ENCODE measurements at regions not wholly inside any gene's neighbourhood (a gene's known extent, or its start where the extent isn't known, plus 50 kb on each side); places are given as distances from the start of the nearest gene placed in this dataset.

DNA sequence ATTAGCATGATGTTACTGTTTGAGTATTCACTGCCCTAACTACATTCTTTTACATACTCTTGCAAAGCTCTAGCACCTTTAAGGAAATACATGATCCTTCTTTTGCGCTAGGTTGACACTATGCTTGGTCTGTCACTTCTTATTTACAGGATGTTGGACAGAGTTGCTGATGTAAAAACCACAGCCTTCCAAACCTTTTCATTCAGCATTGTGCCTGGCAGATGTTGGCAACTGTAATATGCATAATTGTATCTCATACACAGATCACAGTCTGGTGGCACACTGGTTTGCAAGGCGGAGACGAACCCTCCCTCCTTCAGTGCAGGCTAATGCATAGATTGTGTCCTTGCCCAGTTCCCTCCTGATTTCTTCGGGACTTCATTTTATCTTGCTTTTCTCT lies 224.1 kb downstream of the SNX19 start:
- H3K4me3 ChIP-seq (ENCODE audit: low read depth, low read length), result no peak overlapping the region
- DNase-seq (ENCODE audit: low read depth, low spot score), result no peak
- TF ChIP-seq, protein P1, sequence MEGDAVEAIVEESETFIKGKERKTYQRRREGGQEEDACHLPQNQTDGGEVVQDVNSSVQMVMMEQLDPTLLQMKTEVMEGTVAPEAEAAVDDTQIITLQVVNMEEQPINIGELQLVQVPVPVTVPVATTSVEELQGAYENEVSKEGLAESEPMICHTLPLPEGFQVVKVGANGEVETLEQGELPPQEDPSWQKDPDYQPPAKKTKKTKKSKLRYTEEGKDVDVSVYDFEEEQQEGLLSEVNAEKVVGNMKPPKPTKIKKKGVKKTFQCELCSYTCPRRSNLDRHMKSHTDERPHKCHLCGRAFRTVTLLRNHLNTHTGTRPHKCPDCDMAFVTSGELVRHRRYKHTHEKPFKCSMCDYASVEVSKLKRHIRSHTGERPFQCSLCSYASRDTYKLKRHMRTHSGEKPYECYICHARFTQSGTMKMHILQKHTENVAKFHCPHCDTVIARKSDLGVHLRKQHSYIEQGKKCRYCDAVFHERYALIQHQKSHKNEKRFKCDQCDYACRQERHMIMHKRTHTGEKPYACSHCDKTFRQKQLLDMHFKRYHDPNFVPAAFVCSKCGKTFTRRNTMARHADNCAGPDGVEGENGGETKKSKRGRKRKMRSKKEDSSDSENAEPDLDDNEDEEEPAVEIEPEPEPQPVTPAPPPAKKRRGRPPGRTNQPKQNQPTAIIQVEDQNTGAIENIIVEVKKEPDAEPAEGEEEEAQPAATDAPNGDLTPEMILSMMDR (IDR thresholded peaks at IDR 0.05; ENCODE audit: insufficient read depth, low read length, missing control alignments), result no peak
- POLR2A ChIA-PET, result no interaction called here
- CTCF ChIA-PET, result interaction anchor here (1.5 kb wide), 1 partner anchor 25 kb away, joined by 3 read pairs; no protein-coding TSS in a partner anchor

DNA sequence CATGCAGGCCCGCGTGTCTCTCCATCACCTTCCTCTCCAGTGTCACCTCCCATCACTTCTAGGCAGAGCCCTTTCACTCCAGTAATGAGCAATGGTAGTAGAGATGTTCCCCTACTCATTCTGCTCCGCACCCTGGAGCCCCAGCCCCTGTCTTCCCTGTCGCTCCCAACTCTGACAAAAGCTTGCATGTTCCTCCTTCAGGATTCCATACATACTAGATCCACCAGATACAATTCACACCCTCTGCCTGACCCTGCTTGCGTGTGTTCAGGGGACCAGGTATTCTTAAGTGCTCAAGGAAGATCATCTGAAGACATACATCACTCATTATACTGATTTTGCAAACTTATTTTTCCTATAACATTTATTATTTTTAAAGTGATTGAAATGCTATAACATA lies 222.7 kb downstream of the SNX19 start:
- ChIA-PET CTCF (interaction anchor here (0.9 to 1.5 kb wide), 2 partner anchors 24 to 169 kb away, joined by 3 read pairs; no protein-coding TSS in a partner anchor), POLR2A (no interaction called here)
- TF ChIP-seq, protein P1 (IDR thresholded peaks at IDR 0.05; ENCODE audit: insufficient read depth, low read length, missing control alignments), result no peak
- no peak overlapping the region for H3K4me3 ChIP-seq (ENCODE audit: low read depth, low read length)
- no peak for DNase-seq (ENCODE audit: low read depth, low spot score)

DNA sequence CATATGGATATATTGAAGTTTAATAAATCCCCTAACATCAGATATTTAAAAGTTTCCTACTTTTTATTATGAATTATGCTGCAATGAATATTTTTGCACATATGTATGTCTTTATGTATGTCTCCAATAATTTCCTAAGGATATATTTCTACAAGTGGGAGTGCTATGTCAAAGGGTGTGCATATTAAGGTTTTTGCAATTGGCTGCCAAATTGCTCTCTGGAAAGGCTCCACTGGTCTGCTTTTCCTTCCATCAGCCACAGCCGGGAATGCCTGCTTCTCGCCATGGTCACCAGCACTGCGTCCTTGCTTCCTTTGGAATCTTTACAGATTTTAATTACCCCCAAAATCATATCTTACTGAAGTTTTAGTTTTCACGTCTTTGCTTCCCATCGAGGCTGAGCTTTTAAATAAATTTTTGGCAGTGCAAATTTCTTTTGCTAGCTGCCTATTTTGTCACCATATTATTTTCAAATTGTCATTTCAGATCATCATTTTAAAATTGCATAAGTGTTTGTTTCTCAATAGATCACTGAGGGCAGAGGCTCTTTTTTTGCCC lies 221.7 kb downstream of the SNX19 start:
- POLR2A ChIA-PET, result no interaction called here
- no peak for DNase-seq (ENCODE audit: low read depth, low spot score)
- CTCF ChIA-PET, result interaction anchor here (0.9 to 1.5 kb wide), 3 partner anchors 10 to 168 kb away, joined by 3 to 5 read pairs (median 3); no protein-coding TSS in a partner anchor
- no peak overlapping the region for H3K4me3 ChIP-seq (ENCODE audit: low read depth, low read length)
- TF ChIP-seq, protein P1 (IDR thresholded peaks at IDR 0.05; ENCODE audit: insufficient read depth, low read length, missing control alignments), result no peak

DNA sequence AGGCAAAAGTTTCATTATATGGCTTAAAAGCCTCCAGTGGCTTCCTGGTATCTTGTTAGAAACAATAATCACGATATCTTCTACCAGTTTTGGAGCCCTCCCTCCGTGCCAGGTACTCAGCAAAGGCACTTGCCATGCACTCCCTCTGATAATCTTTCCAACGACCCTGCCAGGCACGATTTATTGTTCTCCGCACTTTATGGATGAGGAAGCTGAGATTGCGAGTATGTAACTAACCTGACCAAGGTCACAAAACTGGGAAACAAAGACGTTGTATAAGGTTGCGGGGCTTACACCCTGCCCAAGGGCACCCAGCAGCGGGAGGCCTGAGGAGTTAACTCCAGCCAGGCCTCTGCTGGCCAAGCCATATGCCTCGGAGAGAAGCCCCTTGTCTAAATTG lies 218.1 kb downstream of the SNX19 start:
- POLR2A ChIA-PET, result no interaction called here
- no peak overlapping the region for H3K4me3 ChIP-seq (ENCODE audit: low read depth, low read length)
- CTCF ChIA-PET, result no interaction called here
- DNase-seq (ENCODE audit: low read depth, low spot score), result no peak
- TF ChIP-seq, protein P1 (IDR thresholded peaks at IDR 0.05; ENCODE audit: insufficient read depth, low read length, missing control alignments), result no peak

DNA sequence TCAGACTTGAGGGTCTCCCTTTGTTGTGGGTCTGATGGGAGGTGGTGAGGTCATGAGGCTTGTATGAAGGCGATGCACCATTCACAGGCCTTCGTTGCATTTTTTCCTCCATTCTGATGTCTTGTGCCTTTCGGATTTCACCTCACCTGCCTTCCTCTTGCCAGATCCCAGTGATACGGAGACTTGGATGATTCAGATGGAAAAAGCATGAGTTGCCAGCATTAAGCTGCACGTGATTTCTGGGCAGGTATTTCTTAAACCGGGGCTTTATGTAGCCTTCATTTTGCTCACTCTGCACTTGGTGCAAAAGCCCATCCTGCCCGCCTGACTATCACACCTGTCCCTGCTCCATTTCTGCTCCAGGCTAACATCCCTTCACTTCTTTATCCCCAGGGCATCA lies 216.7 kb downstream of the SNX19 start:
- H3K4me3 ChIP-seq (ENCODE audit: low read depth, low read length), result no peak overlapping the region
- CTCF ChIA-PET, result interaction anchor here (2.1 to 2.2 kb wide), 2 partner anchors 8 to 265 kb away, joined by 7 read pairs; no protein-coding TSS in a partner anchor
- POLR2A ChIA-PET, result no interaction called here
- TF ChIP-seq, protein P1 (IDR thresholded peaks at IDR 0.05; ENCODE audit: insufficient read depth, low read length, missing control alignments), result no peak
- DNase-seq (ENCODE audit: low read depth, low spot score), result no peak

DNA sequence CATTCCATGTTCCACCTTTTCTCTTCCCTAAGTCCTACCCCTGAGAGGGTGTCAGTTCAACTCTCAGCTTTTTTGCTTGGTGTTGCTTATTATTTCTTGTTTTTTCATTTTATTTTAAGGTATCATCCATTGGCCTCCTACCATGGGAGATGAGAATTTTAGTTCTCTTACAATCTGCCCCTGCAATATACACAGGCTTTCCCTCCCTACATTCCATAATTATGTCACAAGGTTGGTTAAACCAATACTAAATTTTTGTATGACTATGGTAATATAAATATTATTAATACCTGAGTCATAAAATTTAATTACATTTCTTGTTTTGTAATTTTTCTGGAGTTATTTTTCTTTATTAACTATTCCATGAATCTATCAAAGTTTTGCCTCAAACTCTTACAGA lies 216.2 kb downstream of the SNX19 start:
- TF ChIP-seq, protein P1 (IDR thresholded peaks at IDR 0.05; ENCODE audit: insufficient read depth, low read length, missing control alignments), result no peak
- CTCF ChIA-PET, result interaction anchor here (0.9 to 2.2 kb wide), 3 partner anchors 9 to 266 kb away, joined by 4 to 7 read pairs (median 7); no protein-coding TSS in a partner anchor
- no peak for DNase-seq (ENCODE audit: low read depth, low spot score)
- POLR2A ChIA-PET, result no interaction called here
- H3K4me3 ChIP-seq (ENCODE audit: low read depth, low read length), result no peak overlapping the region
